ENCODE measurements at regions not wholly inside any gene's neighbourhood (a gene's known extent, or its start where the extent isn't known, plus 50 kb on each side); places are given as distances from the start of the nearest gene placed in this dataset.
"Not testable (repeated sequence)": the region's sequence is repeated elsewhere in the genome, so short reads cannot be mapped to it uniquely, and the experiment has no call there.

GRCh38 chr14:106625186-106625585 lies 1098.8 kb downstream of the TMEM121 start:
- Histone ChIP-seq H3K9ac (ENCODE audit: low read length) (no peak overlapping the region), H4K20me1 (ENCODE audit: insufficient read depth, low read length) (no peaks in the 10 kb centered on the region), H3K9me3 (ENCODE audit: insufficient read depth, low read depth, low read length) (peaks cover 5% of the 10 kb centered on the region), H2AFZ (ENCODE audit: low read depth, low read length) (no peak overlapping the region), H3K27ac (ENCODE audit: low read depth, low read length) (no peak overlapping the region), H3K36me3 (ENCODE audit: insufficient read depth, low read length) (no peaks in the 10 kb centered on the region), H3K4me1 (ENCODE audit: insufficient read depth, low read length) (no peaks in the 10 kb centered on the region), H3K4me3 (ENCODE audit: insufficient read depth, low read depth, low read length) (no peak overlapping the region), H3K79me2 (ENCODE audit: insufficient read depth, low read length) (no peaks in the 10 kb centered on the region), H3K4me2 (ENCODE audit: low read length) (no peak overlapping the region), H3K27me3 (ENCODE audit: insufficient read depth, low read length) (no peaks in the 10 kb centered on the region)
- no peak overlapping the region for H3K27ac Mint-ChIP-seq (ENCODE audit: unreplicated experiment)
- TF ChIP-seq EZH2 (IDR thresholded peaks at IDR 0.05; ENCODE audit: insufficient read depth, low read length), result no peak
- no peak for TF ChIP-seq CTCF (IDR thresholded peaks at IDR 0.05; ENCODE audit: insufficient read depth, low read depth, low read length)
- no peak for DNase-seq (ENCODE audit: low read depth)
- H3K36me3 Mint-ChIP-seq (ENCODE audit: low read depth, unreplicated experiment), result no peaks in the 10 kb centered on the region
- H3K4me3 Mint-ChIP-seq (ENCODE audit: unreplicated experiment), result no peak overlapping the region
- H3K27me3 Mint-ChIP-seq (ENCODE audit: low read depth, unreplicated experiment), result no peaks in the 10 kb centered on the region
- H3K4me1 Mint-ChIP-seq (ENCODE audit: low read depth, unreplicated experiment), result no peaks in the 10 kb centered on the region
- peaks cover 10% of the 10 kb centered on the region for H3K9me3 Mint-ChIP-seq (ENCODE audit: unreplicated experiment)
- no peak for FAIRE-seq

GRCh38 chr14:106626469-106626868 lies 1100.1 kb downstream of the TMEM121 start:
- not testable (repeated sequence) for H3K9ac ChIP-seq (ENCODE audit: low read length); H3K4me3 Mint-ChIP-seq (ENCODE audit: unreplicated experiment); H3K4me1 Mint-ChIP-seq (ENCODE audit: low read depth, unreplicated experiment); H3K36me3 Mint-ChIP-seq (ENCODE audit: low read depth, unreplicated experiment); H3K9me3 ChIP-seq (ENCODE audit: insufficient read depth, low read depth, low read length); H3K79me2 ChIP-seq (ENCODE audit: insufficient read depth, low read length); H3K36me3 ChIP-seq (ENCODE audit: insufficient read depth, low read length); H3K27ac Mint-ChIP-seq (ENCODE audit: unreplicated experiment); H3K4me2 ChIP-seq (ENCODE audit: low read length); H3K27ac ChIP-seq (ENCODE audit: low read depth, low read length); H3K4me1 ChIP-seq (ENCODE audit: insufficient read depth, low read length); H3K27me3 Mint-ChIP-seq (ENCODE audit: low read depth, unreplicated experiment); DNase-seq (ENCODE audit: low read depth); H3K27me3 ChIP-seq (ENCODE audit: insufficient read depth, low read length); H3K4me3 ChIP-seq (ENCODE audit: insufficient read depth, low read depth, low read length); FAIRE-seq; H4K20me1 ChIP-seq (ENCODE audit: insufficient read depth, low read length); H2AFZ ChIP-seq (ENCODE audit: low read depth, low read length)
- H3K9me3 Mint-ChIP-seq (ENCODE audit: unreplicated experiment), result peaks cover 10% of the 10 kb centered on the region

- H3K27me3 ChIP-seq (ENCODE audit: insufficient read depth, low read length); H3K4me3 ChIP-seq (ENCODE audit: insufficient read depth, low read depth, low read length); H3K36me3 ChIP-seq (ENCODE audit: insufficient read depth, low read length); H3K9me3 ChIP-seq (ENCODE audit: insufficient read depth, low read depth, low read length); H3K9ac ChIP-seq (ENCODE audit: low read length); H3K27ac ChIP-seq (ENCODE audit: low read depth, low read length); H3K4me3 Mint-ChIP-seq (ENCODE audit: unreplicated experiment); H3K36me3 Mint-ChIP-seq (ENCODE audit: low read depth, unreplicated experiment); H3K27ac Mint-ChIP-seq (ENCODE audit: unreplicated experiment); H3K4me2 ChIP-seq (ENCODE audit: low read length); H3K79me2 ChIP-seq (ENCODE audit: insufficient read depth, low read length); H4K20me1 ChIP-seq (ENCODE audit: insufficient read depth, low read length); DNase-seq (ENCODE audit: low read depth); FAIRE-seq; H3K4me1 ChIP-seq (ENCODE audit: insufficient read depth, low read length); H3K27me3 Mint-ChIP-seq (ENCODE audit: low read depth, unreplicated experiment); H3K4me1 Mint-ChIP-seq (ENCODE audit: low read depth, unreplicated experiment); H2AFZ ChIP-seq (ENCODE audit: low read depth, low read length): not testable (repeated sequence)
- H3K9me3 Mint-ChIP-seq (ENCODE audit: unreplicated experiment), result peaks cover 10% of the 10 kb centered on the region
Observed at GRCh38 chr14:106626942-106627588, 1100.7 kb downstream of the TMEM121 start.
